WI38 (cell line): ENCODE measurements at regions not wholly inside any gene's neighbourhood (a gene's known extent, or its start where the extent isn't known, plus 50 kb on each side); places are given as distances from the start of the nearest gene placed in this dataset.

Source experiments
- H3K4me3 ChIP-seq: 2 replicates; pipeline ENCODE4 v1.5.1; 2011; ENCODE audit warnings: low read depth, mild to moderate bottlenecking, control low read depth, low read length
- CTCF ChIP-seq: IDR thresholded peaks from 2 replicates; pipeline ENCODE4 v1.5.1; 2012; ENCODE audit warnings: low read depth, mild to moderate bottlenecking, control low read depth, low read length

DNA sequence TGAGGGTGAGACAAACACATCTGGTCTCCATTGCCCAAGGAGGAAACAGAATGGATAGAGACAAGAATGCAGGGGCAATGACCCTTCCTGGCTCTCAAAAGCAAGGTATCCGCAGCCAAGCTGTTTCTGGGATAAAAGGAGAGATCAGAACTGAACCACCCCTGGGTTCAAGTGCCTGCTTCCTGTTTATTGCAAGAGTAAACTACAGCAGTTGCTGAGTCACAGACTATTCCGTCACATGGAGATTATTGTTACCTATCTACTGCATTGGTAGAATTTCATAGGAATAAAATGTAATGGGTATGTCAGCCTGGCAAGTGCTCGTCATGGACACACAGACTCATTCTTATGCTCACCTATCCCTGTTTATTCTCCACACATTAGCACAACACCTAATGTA lies 821.6 kb downstream of the GRID1 start:
- H3K4me3 ChIP-seq: no peak overlapping the region
- no peak for TF ChIP-seq CTCF

DNA sequence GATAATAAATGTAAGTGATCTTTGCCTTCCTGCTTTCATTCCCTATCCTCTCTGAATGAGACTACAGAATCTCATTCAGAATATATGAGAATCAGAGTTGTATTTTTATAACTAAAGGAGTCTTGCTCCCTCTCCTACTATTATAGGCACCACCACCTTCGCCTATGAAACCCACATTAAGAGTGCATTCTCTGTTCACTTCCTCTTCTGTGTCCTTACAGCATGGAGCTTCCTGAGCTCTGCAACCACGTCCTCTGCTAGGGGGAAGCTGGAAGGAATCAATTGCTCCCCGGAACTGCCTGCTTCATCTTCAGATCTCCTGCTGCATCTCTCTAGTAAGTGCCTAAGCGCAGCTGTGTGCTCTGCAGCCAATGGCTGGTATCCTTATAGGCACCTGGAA lies 820.7 kb downstream of the GRID1 start:
- H3K4me3 ChIP-seq: no peak overlapping the region
- no peak for TF ChIP-seq CTCF

DNA sequence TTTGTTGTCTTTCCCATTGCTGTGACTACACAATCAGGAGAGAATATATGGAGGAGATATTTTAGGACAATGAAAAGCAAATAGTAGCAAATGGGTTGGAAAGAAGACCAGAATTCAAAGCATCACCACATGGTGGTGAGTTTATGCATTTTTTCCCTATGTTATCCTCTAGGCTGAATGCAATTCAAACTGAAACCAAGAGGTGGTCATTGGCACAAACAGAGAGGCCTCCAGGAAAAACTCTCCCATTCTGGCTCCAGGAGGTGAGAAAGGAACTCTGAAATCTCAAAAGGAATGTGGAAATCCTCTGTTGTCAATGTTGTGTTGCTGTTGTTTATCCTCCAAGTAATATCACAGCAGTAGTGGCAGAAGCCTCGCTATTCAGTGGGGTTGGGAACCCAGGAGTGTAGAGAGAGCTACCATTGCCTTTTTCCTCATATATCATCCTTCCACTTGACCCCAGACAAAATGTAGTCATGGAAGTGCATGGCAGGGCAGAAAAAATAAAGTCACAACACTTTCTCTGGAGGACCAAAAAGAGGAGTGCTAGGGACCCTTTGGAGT lies 819.1 kb downstream of the GRID1 start:
- TF ChIP-seq CTCF: no peak
- H3K4me3 ChIP-seq: no peak overlapping the region

DNA sequence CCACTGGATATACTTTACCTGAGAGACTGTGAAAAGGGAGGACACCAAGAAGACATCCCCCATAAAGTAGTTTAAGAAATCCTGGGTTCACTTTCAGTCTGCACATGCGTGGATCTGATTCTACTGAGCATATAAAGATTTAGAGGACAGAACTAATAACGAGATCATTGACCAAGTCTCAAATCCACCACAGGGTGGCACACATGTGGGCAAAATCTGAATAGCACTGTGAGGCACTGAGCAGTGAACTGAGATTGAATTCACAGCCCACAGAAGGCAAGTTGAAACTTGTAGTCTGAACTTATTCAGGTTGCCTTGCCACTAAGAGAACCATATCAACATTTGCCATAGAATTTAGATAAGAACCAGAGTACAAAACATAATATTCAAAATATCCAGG lies 818.6 kb downstream of the GRID1 start:
- TF ChIP-seq CTCF: no peak
- no peak overlapping the region for H3K4me3 ChIP-seq
